ENCODE measurements at regions not wholly inside any gene's neighbourhood (a gene's known extent, or its start where the extent isn't known, plus 50 kb on each side); places are given as distances from the start of the nearest gene placed in this dataset.

GRCh38 chr2:123652320-123652719 is 372.8 kb upstream of the CNTNAP5 start:
- H3K79me2 ChIP-seq (ENCODE audit: control insufficient read depth, insufficient read depth, low read length): no peaks in the 10 kb centered on the region
- TF ChIP-seq EZH2 (IDR thresholded peaks at IDR 0.05; ENCODE audit: low read length, missing control alignments) (no peak), CTCF (conservative IDR thresholded peaks at IDR 0.05 in 1 of 2, IDR thresholded peaks at IDR 0.05 in 1 of 2; ENCODE audit: low read depth in 1 of 2, low read length in 2 of 2) (no peak)
- DNase-seq (ENCODE audit: low read depth in 2 of 2): no peak
- H2AFZ ChIP-seq (ENCODE audit: low read length): no peak overlapping the region
- no peaks in the 10 kb centered on the region for H3K4me1 ChIP-seq (ENCODE audit: control insufficient read depth, extremely low read depth, insufficient read depth, low read length)
- no peak overlapping the region for H3K4me2 ChIP-seq (ENCODE audit: extremely low read depth, insufficient read depth, low read length)
- no peaks in the 10 kb centered on the region for H4K20me1 ChIP-seq (ENCODE audit: control insufficient read depth, extremely low read depth, insufficient read depth, low read length)
- no peak overlapping the region for H3K9ac ChIP-seq (ENCODE audit: insufficient read depth, low read length)
- H3K9me3 ChIP-seq (ENCODE audit: control insufficient read depth, insufficient read depth, low read depth, low read length): no peaks in the 10 kb centered on the region
- H3K27me3 ChIP-seq (ENCODE audit: control insufficient read depth, insufficient read depth, low read length): no peaks in the 10 kb centered on the region
- H3K36me3 ChIP-seq (ENCODE audit: control insufficient read depth, insufficient read depth, low read length): no peaks in the 10 kb centered on the region
- H3K27ac ChIP-seq (ENCODE audit: insufficient read depth, low read length): no peak overlapping the region
- H3K4me3 ChIP-seq (replicated peaks in 1 of 4; ENCODE audit: control extremely low read depth in 1 of 4, insufficient read depth in 1 of 4, low read depth in 3 of 4, low read length in 4 of 4): no peak overlapping the region

GRCh38 chr2:123656590-123656989 is 368.5 kb upstream of the CNTNAP5 start:
- TF ChIP-seq CTCF (conservative IDR thresholded peaks at IDR 0.05 in 1 of 2, IDR thresholded peaks at IDR 0.05 in 1 of 2; ENCODE audit: low read depth in 1 of 2, low read length in 2 of 2): no peak
- TF ChIP-seq EZH2 (IDR thresholded peaks at IDR 0.05; ENCODE audit: low read length, missing control alignments): no peak
- Histone ChIP-seq H3K79me2 (ENCODE audit: control insufficient read depth, insufficient read depth, low read length) (no peaks in the 10 kb centered on the region), H4K20me1 (ENCODE audit: control insufficient read depth, extremely low read depth, insufficient read depth, low read length) (no peaks in the 10 kb centered on the region), H3K36me3 (ENCODE audit: control insufficient read depth, insufficient read depth, low read length) (no peaks in the 10 kb centered on the region), H3K9ac (ENCODE audit: insufficient read depth, low read length) (no peak overlapping the region), H3K27ac (ENCODE audit: insufficient read depth, low read length) (no peak overlapping the region), H3K4me2 (ENCODE audit: extremely low read depth, insufficient read depth, low read length) (no peak overlapping the region), H3K27me3 (ENCODE audit: control insufficient read depth, insufficient read depth, low read length) (no peaks in the 10 kb centered on the region), H3K4me3 (replicated peaks in 1 of 4; ENCODE audit: control extremely low read depth in 1 of 4, insufficient read depth in 1 of 4, low read depth in 3 of 4, low read length in 4 of 4) (no peak overlapping the region), H3K4me1 (ENCODE audit: control insufficient read depth, extremely low read depth, insufficient read depth, low read length) (no peaks in the 10 kb centered on the region), H3K9me3 (ENCODE audit: control insufficient read depth, insufficient read depth, low read depth, low read length) (no peaks in the 10 kb centered on the region), H2AFZ (ENCODE audit: low read length) (no peak overlapping the region)
- no peak for DNase-seq (ENCODE audit: low read depth in 2 of 2)

DNA sequence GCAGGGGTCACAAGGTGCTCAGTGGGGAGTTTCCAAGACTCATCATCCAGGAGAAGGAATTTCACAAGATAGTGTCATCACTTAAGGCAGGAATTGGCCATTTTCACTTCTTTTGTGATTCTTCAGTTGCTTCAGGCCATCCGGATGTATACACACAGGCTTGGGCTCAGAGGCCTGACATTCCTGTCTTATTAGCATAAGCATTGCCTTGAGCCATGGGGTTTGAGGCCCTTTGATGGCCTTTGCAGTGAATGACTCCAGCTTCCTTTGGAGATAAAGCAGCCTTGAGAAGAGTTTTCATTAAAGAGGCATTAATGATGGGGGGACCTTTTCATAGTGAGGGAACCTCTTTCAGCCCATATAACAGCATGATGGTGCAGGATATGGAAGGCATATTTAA is 366.0 kb upstream of the CNTNAP5 start:
- H3K27me3 ChIP-seq (ENCODE audit: control insufficient read depth, insufficient read depth, low read length): no peaks in the 10 kb centered on the region
- H3K9ac ChIP-seq (ENCODE audit: insufficient read depth, low read length): no peak overlapping the region
- H3K79me2 ChIP-seq (ENCODE audit: control insufficient read depth, insufficient read depth, low read length): no peaks in the 10 kb centered on the region
- no peaks in the 10 kb centered on the region for H3K9me3 ChIP-seq (ENCODE audit: control insufficient read depth, insufficient read depth, low read depth, low read length)
- H3K4me3 ChIP-seq (replicated peaks in 1 of 4; ENCODE audit: control extremely low read depth in 1 of 4, insufficient read depth in 1 of 4, low read depth in 3 of 4, low read length in 4 of 4): no peak overlapping the region
- H3K36me3 ChIP-seq (ENCODE audit: control insufficient read depth, insufficient read depth, low read length): no peaks in the 10 kb centered on the region
- no peak overlapping the region for H2AFZ ChIP-seq (ENCODE audit: low read length)
- H3K4me2 ChIP-seq (ENCODE audit: extremely low read depth, insufficient read depth, low read length): no peak overlapping the region
- no peaks in the 10 kb centered on the region for H4K20me1 ChIP-seq (ENCODE audit: control insufficient read depth, extremely low read depth, insufficient read depth, low read length)
- TF ChIP-seq EZH2 (IDR thresholded peaks at IDR 0.05; ENCODE audit: low read length, missing control alignments): no peak
- no peak for TF ChIP-seq CTCF (conservative IDR thresholded peaks at IDR 0.05 in 1 of 2, IDR thresholded peaks at IDR 0.05 in 1 of 2; ENCODE audit: low read depth in 1 of 2, low read length in 2 of 2)
- DNase-seq (ENCODE audit: low read depth in 2 of 2): no peak
- no peaks in the 10 kb centered on the region for H3K4me1 ChIP-seq (ENCODE audit: control insufficient read depth, extremely low read depth, insufficient read depth, low read length)
- no peak overlapping the region for H3K27ac ChIP-seq (ENCODE audit: insufficient read depth, low read length)
